Brain microvascular endothelial cell (primary cell): ENCODE measurements at regions not wholly inside any gene's neighbourhood (a gene's known extent, or its start where the extent isn't known, plus 50 kb on each side); places are given as distances from the start of the nearest gene placed in this dataset.
"Not testable (repeated sequence)": the region's sequence is repeated elsewhere in the genome, so short reads cannot be mapped to it uniquely, and the experiment has no call there.

Experiments
- DNase-seq: peaks from one replicate; pipeline ENCODE4 v3.0.0-alpha.2; 2020
- H3K27ac ChIP-seq: fragments of 250-450 bp; sonication (Bioruptor Pico); 2 replicates; pipeline ENCODE4 v1.5.1; 2020; ENCODE audit warnings: mild to moderate bottlenecking, moderate library complexity
- H3K27me3 ChIP-seq: fragments of 250-450 bp; sonication (Bioruptor Pico); replicated peaks from 2 replicates; pipeline ENCODE4 v1.5.1; 2020; ENCODE audit warnings: mild to moderate bottlenecking
- H3K36me3 ChIP-seq: fragments of 250-450 bp; sonication (Bioruptor Pico); replicated peaks from 2 replicates; pipeline ENCODE4 v1.5.1; 2020; ENCODE audit warnings: mild to moderate bottlenecking
- H3K4me3 ChIP-seq: 2 replicates; pipeline ENCODE4 v1.5.1; 2011; ENCODE audit warnings: low read depth, mild to moderate bottlenecking, control low read depth, low read length, moderate library complexity
- in situ Hi-C: cut with HindIII; loops from 2 replicates; pipeline ENCODE4 v1.10.0; 2017; ENCODE audit warnings: low sequenced_read_pairs, low pct_ligation_motif_present
- TF ChIP-seq, protein P1 (sequence below): IDR thresholded peaks from 2 replicates; pipeline ENCODE4 v1.5.1; 2011; ENCODE audit warnings: low read depth, mild to moderate bottlenecking, moderate library complexity, low read length, control low read depth, inconsistent platforms; ENCODE audit errors: missing control alignments

- Histone ChIP-seq H3K4me3 (no peak overlapping the region), H3K36me3 (no peaks in the 10 kb centered on the region), H3K27ac (no peak overlapping the region), H3K27me3 (no peaks in the 10 kb centered on the region)
- TF ChIP-seq, protein P1, sequence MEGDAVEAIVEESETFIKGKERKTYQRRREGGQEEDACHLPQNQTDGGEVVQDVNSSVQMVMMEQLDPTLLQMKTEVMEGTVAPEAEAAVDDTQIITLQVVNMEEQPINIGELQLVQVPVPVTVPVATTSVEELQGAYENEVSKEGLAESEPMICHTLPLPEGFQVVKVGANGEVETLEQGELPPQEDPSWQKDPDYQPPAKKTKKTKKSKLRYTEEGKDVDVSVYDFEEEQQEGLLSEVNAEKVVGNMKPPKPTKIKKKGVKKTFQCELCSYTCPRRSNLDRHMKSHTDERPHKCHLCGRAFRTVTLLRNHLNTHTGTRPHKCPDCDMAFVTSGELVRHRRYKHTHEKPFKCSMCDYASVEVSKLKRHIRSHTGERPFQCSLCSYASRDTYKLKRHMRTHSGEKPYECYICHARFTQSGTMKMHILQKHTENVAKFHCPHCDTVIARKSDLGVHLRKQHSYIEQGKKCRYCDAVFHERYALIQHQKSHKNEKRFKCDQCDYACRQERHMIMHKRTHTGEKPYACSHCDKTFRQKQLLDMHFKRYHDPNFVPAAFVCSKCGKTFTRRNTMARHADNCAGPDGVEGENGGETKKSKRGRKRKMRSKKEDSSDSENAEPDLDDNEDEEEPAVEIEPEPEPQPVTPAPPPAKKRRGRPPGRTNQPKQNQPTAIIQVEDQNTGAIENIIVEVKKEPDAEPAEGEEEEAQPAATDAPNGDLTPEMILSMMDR: no peak
- in situ Hi-C loops: no loop called here
- DNase-seq: no peak
These were observed 309.7 kb downstream of the FRK start for GRCh38 chr6:115750946-115751345.

DNA sequence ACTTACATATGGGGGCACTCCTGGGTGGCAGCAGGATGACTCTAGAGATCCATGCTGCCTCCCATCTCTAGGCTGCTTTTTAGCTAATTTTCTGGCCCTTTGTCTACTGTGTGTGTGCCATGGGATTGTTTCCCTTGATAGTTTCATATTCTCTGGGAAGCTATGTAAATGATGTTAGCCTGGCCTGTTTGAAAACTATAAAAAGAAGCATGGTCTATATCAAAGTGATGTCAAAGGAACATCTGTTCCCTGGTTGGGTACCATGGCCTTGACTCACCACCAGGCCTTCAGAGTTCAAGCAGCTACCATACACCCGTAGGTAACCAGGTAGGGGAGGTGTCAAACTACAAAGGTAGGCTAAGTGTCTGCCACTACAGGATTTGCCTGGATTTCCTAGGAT is 310.4 kb downstream of the FRK start:
- Histone ChIP-seq H3K4me3 (no peak overlapping the region), H3K36me3 (no peaks in the 10 kb centered on the region), H3K27ac (no peak overlapping the region), H3K27me3 (no peaks in the 10 kb centered on the region)
- no peak for DNase-seq
- in situ Hi-C loops: no loop called here
- TF ChIP-seq, protein P1: no peak

DNA sequence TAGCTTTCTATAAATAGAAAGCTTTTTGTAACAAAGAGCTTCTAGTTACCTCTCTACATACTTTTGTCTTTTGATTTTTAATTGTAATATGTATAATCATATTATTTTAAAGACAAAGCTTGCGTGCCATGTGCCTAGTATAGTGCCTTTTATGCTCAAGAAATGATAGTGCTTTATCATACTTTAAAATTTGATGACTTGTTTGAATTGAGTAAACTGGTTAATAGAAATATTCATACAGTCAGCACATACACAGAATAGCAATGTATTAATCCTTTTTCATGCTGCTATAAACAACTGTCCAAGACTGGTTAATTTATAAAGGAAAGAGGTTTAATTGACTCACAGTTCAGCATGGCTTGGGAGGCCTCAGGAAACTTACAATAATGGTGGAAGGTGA is 313.0 kb downstream of the FRK start:
- Histone ChIP-seq H3K36me3 (no peaks in the 10 kb centered on the region), H3K27ac (no peak overlapping the region), H3K4me3 (no peak overlapping the region), H3K27me3 (no peaks in the 10 kb centered on the region)
- no peak for DNase-seq
- in situ Hi-C loops: no loop called here
- TF ChIP-seq, protein P1: no peak

DNA sequence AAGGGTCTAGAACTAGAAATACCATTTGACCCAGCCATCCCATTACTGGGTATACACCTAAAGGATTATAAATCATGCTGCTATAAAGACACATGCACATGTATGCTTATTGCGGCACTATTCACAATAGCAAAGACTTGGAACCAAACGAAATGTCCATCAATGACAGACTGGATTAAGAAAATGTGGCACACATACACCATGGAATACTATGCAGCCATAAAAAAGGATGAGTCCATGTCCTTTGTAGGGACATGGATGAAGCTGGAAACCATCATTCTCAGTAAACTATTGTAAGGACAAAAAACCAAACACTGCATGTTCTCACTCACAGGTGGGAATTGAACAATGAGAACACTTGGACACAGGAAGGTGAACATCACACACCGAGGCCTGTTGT is 314.1 kb downstream of the FRK start:
- H3K4me3 ChIP-seq, H3K27ac ChIP-seq, H3K36me3 ChIP-seq, DNase-seq, H3K27me3 ChIP-seq, in situ Hi-C loops: not testable (repeated sequence)

DNA sequence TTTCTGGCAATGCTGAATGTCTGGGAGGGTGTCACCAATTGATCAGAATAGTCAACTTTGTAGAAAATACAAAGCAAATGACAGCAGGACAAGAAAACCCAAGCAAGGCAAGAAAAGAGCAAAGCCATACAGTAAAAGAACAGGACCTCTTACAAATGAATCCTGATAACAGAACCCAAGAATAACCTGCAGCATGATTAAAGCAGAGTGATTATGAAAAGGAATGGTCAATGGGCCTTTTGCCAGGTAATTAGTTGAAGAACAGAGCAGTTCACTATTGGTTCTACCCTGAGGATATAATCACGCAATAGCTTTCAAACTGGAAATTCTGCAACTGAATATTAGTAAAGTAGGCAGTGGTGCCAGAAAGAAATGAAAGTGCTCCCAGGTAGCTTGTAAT is 319.8 kb downstream of the FRK start:
- H3K27me3 ChIP-seq: no peaks in the 10 kb centered on the region
- no peak overlapping the region for H3K4me3 ChIP-seq
- TF ChIP-seq, protein P1: no peak
- in situ Hi-C loops: no loop called here
- H3K36me3 ChIP-seq: no peaks in the 10 kb centered on the region
- no peak for DNase-seq
- H3K27ac ChIP-seq: no peak overlapping the region

DNA sequence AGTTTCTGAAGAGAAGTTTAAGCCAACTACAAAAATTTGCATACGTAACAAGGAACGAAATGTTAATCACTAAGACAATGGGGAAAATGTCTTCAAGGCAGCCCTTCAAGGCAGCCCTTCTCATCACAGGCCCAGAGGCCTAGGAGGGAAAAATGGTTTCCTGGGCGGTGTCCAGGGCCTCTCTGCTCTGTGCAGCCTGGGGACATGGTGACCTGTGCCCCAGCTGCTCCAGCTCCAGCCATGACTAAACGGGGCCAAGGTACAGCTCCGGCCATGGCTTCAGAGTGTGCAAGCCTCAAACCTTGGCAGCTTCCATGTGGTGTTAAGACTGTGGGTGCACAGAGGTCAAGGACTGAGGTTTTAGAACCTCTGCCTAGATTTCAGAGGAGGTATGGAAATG is 325.1 kb downstream of the FRK start:
- Histone ChIP-seq H3K27ac (no peak overlapping the region), H3K36me3 (no peaks in the 10 kb centered on the region), H3K27me3 (no peaks in the 10 kb centered on the region), H3K4me3 (no peak overlapping the region)
- DNase-seq: no peak
- TF ChIP-seq, protein P1: no peak
- in situ Hi-C loops: no loop called here

GRCh38 chr6:115733426-115733825 is 327.3 kb downstream of the FRK start:
- no peaks in the 10 kb centered on the region for H3K36me3 ChIP-seq
- no peak for DNase-seq
- H3K27me3 ChIP-seq: no peaks in the 10 kb centered on the region
- in situ Hi-C loops: no loop called here
- no peak overlapping the region for H3K4me3 ChIP-seq
- TF ChIP-seq, protein P1: no peak
- no peak overlapping the region for H3K27ac ChIP-seq
